Transverse colon (tissue), 4 donors: ENCODE measurements at regions not wholly inside any gene's neighbourhood (a gene's known extent, or its start where the extent isn't known, plus 50 kb on each side); places are given as distances from the start of the nearest gene placed in this dataset.
"Not testable (repeated sequence)": the region's sequence is repeated elsewhere in the genome, so short reads cannot be mapped to it uniquely, and the experiment has no call there.

Experiments
- DNase-seq: peaks from one replicate; pipeline ENCODE4 v3.0.0-alpha.2; 2019
- H3K27ac ChIP-seq, 4 donors: fragments of 200-600 bp; sonication (generic); 2 replicates each; pipeline ENCODE4 v1.5.1; 2016 to 2018; ENCODE audit warnings: inconsistent platforms in 4 of 4
- H3K27me3 ChIP-seq: fragments of 200-600 bp; sonication (generic); 2 replicates; pipeline ENCODE4 v1.5.1; 2017; ENCODE audit warnings: inconsistent platforms
- H3K36me3 ChIP-seq, 4 donors: fragments of 200-600 bp; sonication (generic); 2 replicates each; pipeline ENCODE4 v1.5.1; 2017 to 2019; ENCODE audit warnings: inconsistent platforms in 4 of 4
- H3K4me1 ChIP-seq, 4 donors: fragments of 200-600 bp; sonication (generic); 2 replicates each; pipeline ENCODE4 v1.5.1; 2017 to 2020; ENCODE audit warnings: inconsistent platforms in 4 of 4
- H3K4me3 ChIP-seq, 4 donors: fragments of 200-600 bp; sonication (generic); 1 replicate in 1 of 4; 2 replicates in 3 of 4; pipeline versions ENCODE4 v1.5.1 to v1.6.1; 2017 to 2019; ENCODE audit warnings: inconsistent platforms in 4 of 4
- H3K9me3 ChIP-seq, 2 donors: fragments of 200-600 bp; sonication (generic); 2 replicates each; pipeline ENCODE4 v1.5.1; 2017 to 2019; ENCODE audit warnings: inconsistent platforms in 2 of 2
- CTCF ChIP-seq, 5 experiments: fragments of 200-600 bp in 3 of 5; fragments of 450-650 bp in 2 of 5; sonication (generic) in 3 of 5; IDR thresholded peaks; 1 replicate in 2 of 5; 2 replicates in 3 of 5; pipeline ENCODE4 v1.5.1; 2016 to 2017; ENCODE audit warnings: antibody characterized with exemption in 5 of 5, inconsistent platforms in 3 of 5, mild to moderate bottlenecking in 2 of 5, moderate library complexity in 1 of 5
- EP300 ChIP-seq: sonication (generic); formaldehyde crosslinking; IDR thresholded peaks from one replicate; pipeline ENCODE4 v1.6.1; 2017; ENCODE audit warnings: antibody characterized with exemption, low read depth
- POLR2A ChIP-seq: fragments of 450-650 bp; IDR thresholded peaks from one replicate; pipeline ENCODE4 v1.6.1; 2016; ENCODE audit warnings: antibody characterized with exemption, mild to moderate bottlenecking, moderate library complexity
- POLR2AphosphoS5 ChIP-seq, 3 donors: sonication (generic); formaldehyde crosslinking; IDR thresholded peaks; one replicate each; pipeline ENCODE4 v1.6.1; 2016; ENCODE audit warnings: antibody characterized with exemption in 3 of 3
- WGBS, 2 donors: methylation state at CpG; one replicate each; pipeline ENCODE4 v1.1.5; 2018; ENCODE audit warnings: low coverage in 1 of 2; 5-methylcytosine and 5-hydroxymethylcytosine counted together
- in situ Hi-C, 4 donors: fragments of 200-750 bp; cut with MboI; loops; one replicate each; pipeline versions ENCODE4 v1.15.0 to v1.15.1; 2017; ENCODE audit warnings: low sequenced_read_pairs in 3 of 4, low pct_ligation_motif_present in 1 of 4, low pct_unique_long_range_greater_than_20kb in 1 of 4
- intact Hi-C: fragments of 100-400 bp; cut with DNase I; formaldehyde crosslinking; loops from one replicate; pipeline ENCODE4 v1.15.1; 2023; ENCODE audit warnings: low total_unique reads

GRCh38 chr14:65847075-65847847 is 434.7 kb downstream of the FUT8 start:
- intact Hi-C loops (no loop called here), in situ Hi-C loops (loop anchor here in 1 of 4 donors (25.0 kb wide), 1 partner anchor 685 kb away; no protein-coding TSS in a partner anchor)
- peak; percentile 43 for DNase-seq
- 56 to 73% methylated on average over 7 of the region's 7 CpGs for WGBS, 2 donors
- no peak for TF ChIP-seq POLR2A
- TF ChIP-seq CTCF (IDR thresholded peaks at IDR 0.05): no peak
- no peak for TF ChIP-seq POLR2AphosphoS5 (IDR thresholded peaks at IDR 0.05)
- no peak for TF ChIP-seq EP300
- Histone ChIP-seq H3K27ac (peak overlapping the region in 2 of 4 donors; percentile 21 to 43), H3K9me3 (no peaks in the 10 kb centered on the region), H3K27me3 (no peaks in the 10 kb centered on the region), H3K4me1 (no peaks in the 10 kb centered on the region), H3K36me3 (no peaks in the 10 kb centered on the region), H3K4me3 (no peak overlapping the region)

- H3K27ac ChIP-seq, H3K9me3 ChIP-seq, DNase-seq, H3K4me3 ChIP-seq, intact Hi-C loops, H3K27me3 ChIP-seq, H3K4me1 ChIP-seq, H3K36me3 ChIP-seq: not testable (repeated sequence)
- WGBS, 2 donors: 89 to 95% methylated on average over 2 to 3 of the region's 3 CpGs
- in situ Hi-C loops: loop anchor here in 1 of 4 donors (25.0 kb wide), 1 partner anchor 686 kb away; no protein-coding TSS in a partner anchor
Observed at GRCh38 chr14:65847931-65848330, 435.4 kb downstream of the FUT8 start.

- no peak for DNase-seq
- in situ Hi-C loops: loop anchor here in 1 of 4 donors (25.0 kb wide), 1 partner anchor 687 kb away; no protein-coding TSS in a partner anchor
- H3K36me3 ChIP-seq: no peaks in the 10 kb centered on the region
- 95 to 100% methylated on average over 1 to 3 of the region's 3 CpGs for WGBS, 2 donors
- H3K27me3 ChIP-seq: no peaks in the 10 kb centered on the region
- TF ChIP-seq EP300: no peak
- no peak for TF ChIP-seq POLR2A
- no peak for TF ChIP-seq POLR2AphosphoS5 (IDR thresholded peaks at IDR 0.05)
- TF ChIP-seq CTCF (IDR thresholded peaks at IDR 0.05): no peak
- intact Hi-C loops: no loop called here
- H3K9me3 ChIP-seq: no peaks in the 10 kb centered on the region
- H3K27ac ChIP-seq: no peak overlapping the region
- no peaks in the 10 kb centered on the region for H3K4me1 ChIP-seq
- no peak overlapping the region for H3K4me3 ChIP-seq
Observed at GRCh38 chr14:65849091-65849490, 436.6 kb downstream of the FUT8 start.

- TF ChIP-seq CTCF (IDR thresholded peaks at IDR 0.05) (no peak), EP300 (no peak), POLR2A (no peak), POLR2AphosphoS5 (IDR thresholded peaks at IDR 0.05) (no peak)
- Histone ChIP-seq H3K9me3 (no peaks in the 10 kb centered on the region), H3K36me3 (no peaks in the 10 kb centered on the region), H3K27ac (no peak overlapping the region), H3K4me1 (no peaks in the 10 kb centered on the region), H3K27me3 (no peaks in the 10 kb centered on the region), H3K4me3 (no peak overlapping the region)
- WGBS, 2 donors: 82% methylated on average over 2 of the region's 2 CpGs; no CpG with 5 or more reads in 1 of the 2 donors
- in situ Hi-C loops (loop anchor here in 1 of 4 donors (25.0 kb wide), 1 partner anchor 687 kb away; no protein-coding TSS in a partner anchor), intact Hi-C loops (no loop called here)
- DNase-seq: no peak
Observed at GRCh38 chr14:65849558-65849957, 437.0 kb downstream of the FUT8 start.
